Endothelial cell (in vitro differentiated cells): ENCODE measurements at regions not wholly inside any gene's neighbourhood (a gene's known extent, or its start where the extent isn't known, plus 50 kb on each side); places are given as distances from the start of the nearest gene placed in this dataset.

Experiments
- DNase-seq: peaks from one replicate; pipeline ENCODE4 v3.0.0; 2021; ENCODE audit warnings: low spot score
- H3K27ac Mint-ChIP-seq: one replicate; pipeline ENCODE4 v1.8.0; 2021; ENCODE audit warnings: mixed read lengths, inconsistent platforms; ENCODE audit not compliant: unreplicated experiment
- H3K27me3 Mint-ChIP-seq: one replicate; pipeline ENCODE4 v1.8.0; 2021; ENCODE audit warnings: mild to moderate bottlenecking, moderate library complexity, mixed read lengths, inconsistent platforms; ENCODE audit not compliant: unreplicated experiment
- H3K36me3 Mint-ChIP-seq: one replicate; pipeline ENCODE4 v1.8.0; 2021; ENCODE audit warnings: mild to moderate bottlenecking, low read depth, mixed read lengths, inconsistent platforms; ENCODE audit not compliant: unreplicated experiment
- H3K4me1 Mint-ChIP-seq: one replicate; pipeline ENCODE4 v1.8.0; 2021; ENCODE audit warnings: mild to moderate bottlenecking, mixed read lengths, inconsistent platforms; ENCODE audit not compliant: unreplicated experiment
- H3K4me3 Mint-ChIP-seq: one replicate; pipeline ENCODE4 v1.8.0; 2021; ENCODE audit warnings: mild to moderate bottlenecking, mixed read lengths, inconsistent platforms; ENCODE audit not compliant: unreplicated experiment
- H3K9me3 Mint-ChIP-seq: one replicate; pipeline ENCODE4 v1.8.0; 2021; ENCODE audit warnings: mixed read lengths, inconsistent platforms; ENCODE audit not compliant: unreplicated experiment
- CTCF ChIP-seq: fragments of 200-600 bp; sonication (generic); IDR thresholded peaks from one replicate; pipeline ENCODE4 v1.5.0; 2021; ENCODE audit warnings: antibody characterized with exemption; ENCODE audit not compliant: unreplicated experiment

DNA sequence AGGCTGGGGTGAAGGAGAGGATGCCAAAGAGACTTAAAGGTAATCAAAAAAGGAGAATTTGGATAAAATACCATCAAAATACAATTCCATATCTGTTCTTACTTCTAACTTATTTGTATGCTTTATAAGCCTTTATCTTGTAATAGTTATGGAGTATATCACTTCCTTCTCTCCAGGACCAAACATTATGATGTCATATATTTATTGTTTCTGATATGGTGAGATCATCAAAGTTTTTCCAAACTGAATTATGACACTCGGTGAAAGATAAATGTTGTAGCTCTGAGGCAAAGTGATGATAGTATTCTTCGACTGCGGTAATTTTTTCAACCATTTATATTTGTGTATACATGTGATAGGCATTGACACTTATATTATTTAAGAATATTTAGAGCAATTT, 619.3 kb upstream of the TECRL start:
- Mint-ChIP-seq H3K4me3 (no peak overlapping the region), H3K27me3 (peaks cover 2% of the 10 kb centered on the region), H3K4me1 (no peaks in the 10 kb centered on the region), H3K36me3 (no peaks in the 10 kb centered on the region), H3K9me3 (no peaks in the 10 kb centered on the region), H3K27ac (no peak overlapping the region)
- no peak for TF ChIP-seq CTCF
- no peak for DNase-seq

GRCh38 chr4:65023883-65024670, 614.8 kb upstream of the TECRL start:
- H3K4me1 Mint-ChIP-seq = no peaks in the 10 kb centered on the region
- H3K36me3 Mint-ChIP-seq = no peaks in the 10 kb centered on the region
- H3K27me3 Mint-ChIP-seq = no peaks in the 10 kb centered on the region
- no peaks in the 10 kb centered on the region for H3K9me3 Mint-ChIP-seq
- H3K27ac Mint-ChIP-seq = no peak overlapping the region
- DNase-seq = no peak
- TF ChIP-seq CTCF = no peak
- no peak overlapping the region for H3K4me3 Mint-ChIP-seq

DNA sequence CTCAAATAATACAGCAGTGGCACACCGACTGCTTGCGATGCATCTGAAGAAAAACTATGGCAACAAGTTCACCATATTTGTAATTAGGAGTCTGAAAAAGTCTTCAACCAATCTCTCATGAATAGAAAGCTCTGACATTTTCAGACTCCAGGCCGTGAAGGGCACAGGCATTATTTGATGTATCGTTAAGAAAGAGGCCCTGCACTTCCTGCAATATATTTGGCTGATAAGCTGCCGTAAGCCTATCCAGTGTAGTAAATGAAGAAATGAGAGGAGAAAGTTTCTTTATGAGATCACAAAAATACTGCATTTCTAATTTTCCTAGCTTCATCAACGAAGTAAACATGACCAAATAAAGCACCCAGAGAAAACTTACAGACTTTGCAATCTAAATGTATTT, 613.8 kb upstream of the TECRL start:
- Mint-ChIP-seq H3K27me3 (no peaks in the 10 kb centered on the region), H3K27ac (no peak overlapping the region), H3K9me3 (no peaks in the 10 kb centered on the region), H3K4me1 (no peaks in the 10 kb centered on the region), H3K4me3 (no peak overlapping the region), H3K36me3 (no peaks in the 10 kb centered on the region)
- TF ChIP-seq CTCF = no peak
- DNase-seq = no peak

DNA sequence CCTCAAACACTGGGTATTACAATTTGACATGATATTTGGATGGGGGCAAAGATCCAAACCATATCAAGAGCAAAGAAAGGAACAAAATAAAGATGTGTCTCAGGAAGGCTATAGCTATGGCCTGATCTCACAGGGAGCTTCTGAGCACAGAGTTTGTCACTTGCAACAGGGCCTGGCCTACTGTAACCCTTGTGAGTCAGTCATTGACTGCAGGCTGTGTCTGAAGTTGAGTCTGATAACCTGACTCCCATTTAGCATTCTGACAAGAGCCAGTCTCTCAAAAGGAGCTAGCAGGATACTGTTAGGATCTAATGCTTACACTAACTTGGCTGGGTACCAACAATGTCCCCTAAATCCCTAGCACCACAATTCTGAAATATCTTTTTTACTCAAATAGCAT, 612.5 kb upstream of the TECRL start:
- Mint-ChIP-seq H3K4me1 (no peaks in the 10 kb centered on the region), H3K27me3 (no peaks in the 10 kb centered on the region), H3K36me3 (no peaks in the 10 kb centered on the region)

More for the DNA sequence above, 612.5 kb upstream of the TECRL start:
- no peak for DNase-seq
- Mint-ChIP-seq H3K27ac (no peak overlapping the region), H3K4me3 (no peak overlapping the region), H3K9me3 (no peaks in the 10 kb centered on the region)
- TF ChIP-seq CTCF = no peak
